ENCODE measurements at regions not wholly inside any gene's neighbourhood (a gene's known extent, or its start where the extent isn't known, plus 50 kb on each side); places are given as distances from the start of the nearest gene placed in this dataset.

- H3K9me3 Mint-ChIP-seq, result peaks cover 3 to 6% (median 6%) of the 10 kb centered on the region in 5 donors
- H3K4me1 Mint-ChIP-seq, result no peaks in the 10 kb centered on the region
- no peak for DNase-seq
- CTCF ChIA-PET, result no interaction called here
- no peaks in the 10 kb centered on the region for H3K27me3 ChIP-seq (ENCODE audit: insufficient read depth, low read length, poor library complexity, severe bottlenecking)
- no peaks in the 10 kb centered on the region for H3K9me3 ChIP-seq (ENCODE audit: low read length)
- no peak overlapping the region for H3K4me3 Mint-ChIP-seq
- no peaks in the 10 kb centered on the region for H3K4me1 ChIP-seq (ENCODE audit: insufficient read depth, low read length)
- H3K27ac Mint-ChIP-seq, result no peak overlapping the region
- H3K36me3 Mint-ChIP-seq, result no peaks in the 10 kb centered on the region
- no peaks in the 10 kb centered on the region for H3K36me3 ChIP-seq (ENCODE audit: insufficient read depth, low read length)
- no peak overlapping the region for H3K27ac ChIP-seq (ENCODE audit: low read depth, low read length)
- POLR2A ChIA-PET, result no interaction called here
- peaks cover 0 to 7% of the 10 kb centered on the region in 2 donors for H3K27me3 Mint-ChIP-seq
- H3K4me3 ChIP-seq (ENCODE audit: low read length), result no peak overlapping the region
Measured at GRCh38 chr16:26430618-26431017, 636.1 kb upstream of the C16orf82 start.

- Histone ChIP-seq H3K27me3 (ENCODE audit: insufficient read depth, low read length, poor library complexity, severe bottlenecking) (no peaks in the 10 kb centered on the region), H3K9me3 (ENCODE audit: low read length) (no peaks in the 10 kb centered on the region), H3K4me3 (ENCODE audit: low read length) (no peak overlapping the region), H3K36me3 (ENCODE audit: insufficient read depth, low read length) (no peaks in the 10 kb centered on the region), H3K27ac (ENCODE audit: low read depth, low read length) (no peak overlapping the region), H3K4me1 (ENCODE audit: insufficient read depth, low read length) (no peaks in the 10 kb centered on the region)
- Mint-ChIP-seq H3K27ac (no peak overlapping the region), H3K4me1 (no peaks in the 10 kb centered on the region), H3K27me3 (peaks cover 3 to 7% of the 10 kb centered on the region in 2 donors), H3K36me3 (no peaks in the 10 kb centered on the region), H3K9me3 (peaks cover under 1 to 9% (median 7%) of the 10 kb centered on the region in 5 donors), H3K4me3 (no peak overlapping the region)
- CTCF ChIA-PET, result no interaction called here
- POLR2A ChIA-PET, result no interaction called here
- DNase-seq, result no peak
Measured at GRCh38 chr16:26433807-26434206, 632.9 kb upstream of the C16orf82 start.

GRCh38 chr16:26441178-26441577, 625.5 kb upstream of the C16orf82 start:
- Mint-ChIP-seq H3K4me3 (no peak overlapping the region), H3K27ac (no peak overlapping the region), H3K27me3 (peaks cover 0 to 8% of the 10 kb centered on the region in 2 donors), H3K4me1 (no peaks in the 10 kb centered on the region), H3K36me3 (no peaks in the 10 kb centered on the region), H3K9me3 (peaks cover 3 to 7% (median 5%) of the 10 kb centered on the region in 5 donors)
- ChIA-PET CTCF (no interaction called here), POLR2A (no interaction called here)
- Histone ChIP-seq H3K9me3 (ENCODE audit: low read length) (no peaks in the 10 kb centered on the region), H3K27ac (ENCODE audit: low read depth, low read length) (no peak overlapping the region), H3K4me1 (ENCODE audit: insufficient read depth, low read length) (no peaks in the 10 kb centered on the region), H3K4me3 (ENCODE audit: low read length) (no peak overlapping the region), H3K36me3 (ENCODE audit: insufficient read depth, low read length) (no peaks in the 10 kb centered on the region), H3K27me3 (ENCODE audit: insufficient read depth, low read length, poor library complexity, severe bottlenecking) (no peaks in the 10 kb centered on the region)
- no peak for DNase-seq

GRCh38 chr16:26442321-26442720, 624.4 kb upstream of the C16orf82 start:
- Mint-ChIP-seq H3K27ac (no peak overlapping the region), H3K27me3 (peaks cover 0 to 6% of the 10 kb centered on the region in 2 donors), H3K4me1 (no peaks in the 10 kb centered on the region), H3K4me3 (no peak overlapping the region), H3K36me3 (no peaks in the 10 kb centered on the region), H3K9me3 (peaks cover 3 to 7% (median 5%) of the 10 kb centered on the region in 5 donors)
- no peak overlapping the region for H3K27ac ChIP-seq (ENCODE audit: low read depth, low read length)
- H3K27me3 ChIP-seq (ENCODE audit: insufficient read depth, low read length, poor library complexity, severe bottlenecking), result no peaks in the 10 kb centered on the region
- POLR2A ChIA-PET, result no interaction called here
- H3K4me1 ChIP-seq (ENCODE audit: insufficient read depth, low read length), result no peaks in the 10 kb centered on the region
- H3K4me3 ChIP-seq (ENCODE audit: low read length), result no peak overlapping the region
- no peaks in the 10 kb centered on the region for H3K36me3 ChIP-seq (ENCODE audit: insufficient read depth, low read length)
- no peaks in the 10 kb centered on the region for H3K9me3 ChIP-seq (ENCODE audit: low read length)
- no peak for DNase-seq
- CTCF ChIA-PET, result no interaction called here

- ChIA-PET CTCF (no interaction called here), POLR2A (no interaction called here)
- Histone ChIP-seq H3K4me1 (ENCODE audit: insufficient read depth, low read length) (no peaks in the 10 kb centered on the region), H3K9me3 (ENCODE audit: low read length) (no peaks in the 10 kb centered on the region), H3K27ac (ENCODE audit: low read depth, low read length) (no peak overlapping the region), H3K4me3 (ENCODE audit: low read length) (no peak overlapping the region), H3K36me3 (ENCODE audit: insufficient read depth, low read length) (no peaks in the 10 kb centered on the region), H3K27me3 (ENCODE audit: insufficient read depth, low read length, poor library complexity, severe bottlenecking) (no peaks in the 10 kb centered on the region)
- Mint-ChIP-seq H3K4me1 (no peaks in the 10 kb centered on the region), H3K9me3 (no peaks in the 10 kb centered on the region), H3K4me3 (no peak overlapping the region), H3K27me3 (peaks cover 0 to 2% of the 10 kb centered on the region in 2 donors), H3K36me3 (no peaks in the 10 kb centered on the region), H3K27ac (no peak overlapping the region)
- no peak for DNase-seq
Measured at GRCh38 chr16:26447570-26447969, 619.2 kb upstream of the C16orf82 start.

GRCh38 chr16:26453215-26453614, 613.5 kb upstream of the C16orf82 start:
- DNase-seq, result no peak
- no peaks in the 10 kb centered on the region for H3K36me3 ChIP-seq (ENCODE audit: insufficient read depth, low read length)
- no peaks in the 10 kb centered on the region for H3K4me1 ChIP-seq (ENCODE audit: insufficient read depth, low read length)
- Mint-ChIP-seq H3K36me3 (no peaks in the 10 kb centered on the region), H3K4me1 (no peaks in the 10 kb centered on the region), H3K9me3 (peaks cover 0 to 3% (median 2%) of the 10 kb centered on the region in 5 donors), H3K4me3 (no peak overlapping the region), H3K27me3 (peaks cover 4 to 8% of the 10 kb centered on the region in 2 donors), H3K27ac (no peak overlapping the region)
- H3K27ac ChIP-seq (ENCODE audit: low read depth, low read length), result no peak overlapping the region
- H3K9me3 ChIP-seq (ENCODE audit: low read length), result no peaks in the 10 kb centered on the region
- ChIA-PET POLR2A (no interaction called here), CTCF (interaction anchor here (0.5 kb wide), 1 partner anchor 657 kb away, joined by 3 read pairs; no protein-coding TSS in a partner anchor)
- no peaks in the 10 kb centered on the region for H3K27me3 ChIP-seq (ENCODE audit: insufficient read depth, low read length, poor library complexity, severe bottlenecking)
- H3K4me3 ChIP-seq (ENCODE audit: low read length), result no peak overlapping the region

- ChIA-PET POLR2A (no interaction called here), CTCF (interaction anchor here (1.0 kb wide), 1 partner anchor 10 kb away, joined by 3 read pairs; no protein-coding TSS in a partner anchor)
- H3K9me3 Mint-ChIP-seq, result peaks cover 0 to 3% (median 2%) of the 10 kb centered on the region in 5 donors
- H3K36me3 ChIP-seq (ENCODE audit: insufficient read depth, low read length), result no peaks in the 10 kb centered on the region
- H3K4me1 Mint-ChIP-seq, result no peaks in the 10 kb centered on the region
- peaks cover 4 to 8% of the 10 kb centered on the region in 2 donors for H3K27me3 Mint-ChIP-seq
- no peak overlapping the region for H3K4me3 Mint-ChIP-seq
- no peak overlapping the region for H3K4me3 ChIP-seq (ENCODE audit: low read length)
- H3K9me3 ChIP-seq (ENCODE audit: low read length), result no peaks in the 10 kb centered on the region
- no peak overlapping the region for H3K27ac ChIP-seq (ENCODE audit: low read depth, low read length)
- DNase-seq, result no peak
- no peaks in the 10 kb centered on the region for H3K27me3 ChIP-seq (ENCODE audit: insufficient read depth, low read length, poor library complexity, severe bottlenecking)
- no peak overlapping the region for H3K27ac Mint-ChIP-seq
- H3K4me1 ChIP-seq (ENCODE audit: insufficient read depth, low read length), result no peaks in the 10 kb centered on the region
- no peaks in the 10 kb centered on the region for H3K36me3 Mint-ChIP-seq
Measured at GRCh38 chr16:26454102-26454501, 612.6 kb upstream of the C16orf82 start.

GRCh38 chr16:26456074-26456473, 610.7 kb upstream of the C16orf82 start:
- H3K4me3 Mint-ChIP-seq, result no peak overlapping the region
- Histone ChIP-seq H3K27me3 (ENCODE audit: insufficient read depth, low read length, poor library complexity, severe bottlenecking) (no peaks in the 10 kb centered on the region), H3K4me3 (ENCODE audit: low read length) (no peak overlapping the region), H3K27ac (ENCODE audit: low read depth, low read length) (no peak overlapping the region), H3K36me3 (ENCODE audit: insufficient read depth, low read length) (no peaks in the 10 kb centered on the region), H3K4me1 (ENCODE audit: insufficient read depth, low read length) (no peaks in the 10 kb centered on the region), H3K9me3 (ENCODE audit: low read length) (no peaks in the 10 kb centered on the region)
- H3K4me1 Mint-ChIP-seq, result no peaks in the 10 kb centered on the region
- no peaks in the 10 kb centered on the region for H3K36me3 Mint-ChIP-seq
- ChIA-PET CTCF (no interaction called here), POLR2A (no interaction called here)
- peaks cover 0 to 3% (median 2%) of the 10 kb centered on the region in 5 donors for H3K9me3 Mint-ChIP-seq
- no peak for DNase-seq
- H3K27me3 Mint-ChIP-seq, result peaks cover 6 to 10% of the 10 kb centered on the region in 2 donors
- no peak overlapping the region for H3K27ac Mint-ChIP-seq

GRCh38 chr16:26457095-26457494, 609.6 kb upstream of the C16orf82 start:
- POLR2A ChIA-PET, result no interaction called here
- Histone ChIP-seq H3K27ac (ENCODE audit: low read depth, low read length) (no peak overlapping the region), H3K9me3 (ENCODE audit: low read length) (no peaks in the 10 kb centered on the region), H3K4me3 (ENCODE audit: low read length) (no peak overlapping the region), H3K36me3 (ENCODE audit: insufficient read depth, low read length) (no peaks in the 10 kb centered on the region), H3K27me3 (ENCODE audit: insufficient read depth, low read length, poor library complexity, severe bottlenecking) (no peaks in the 10 kb centered on the region), H3K4me1 (ENCODE audit: insufficient read depth, low read length) (no peaks in the 10 kb centered on the region)
- CTCF ChIA-PET, result interaction anchor here (0.8 kb wide), 1 partner anchor 10 kb away, joined by 3 read pairs; no protein-coding TSS in a partner anchor
- H3K4me1 Mint-ChIP-seq, result no peaks in the 10 kb centered on the region
- no peak for DNase-seq
- peaks cover 5 to 13% of the 10 kb centered on the region in 2 donors for H3K27me3 Mint-ChIP-seq
- peaks cover 0 to 3% (median 2%) of the 10 kb centered on the region in 5 donors for H3K9me3 Mint-ChIP-seq
- no peaks in the 10 kb centered on the region for H3K36me3 Mint-ChIP-seq
- H3K27ac Mint-ChIP-seq, result no peak overlapping the region
- H3K4me3 Mint-ChIP-seq, result no peak overlapping the region

Measured in CD8-positive, alpha-beta memory T cell (primary cell).